IMR-90 (cell line): ENCODE measurements at regions not wholly inside any gene's neighbourhood (a gene's known extent, or its start where the extent isn't known, plus 50 kb on each side); places are given as distances from the start of the nearest gene placed in this dataset.

Experiments used
- ATAC-seq: fragments of 200-7000 bp; cut with Tn5 transposase; 2 replicates; pipeline ENCODE4 v1.9.1; 2020; ENCODE audit warnings: low read depth, mild to moderate bottlenecking, moderate library complexity
- BruUV-seq: library from RNA; stranded (reverse); fragments of 400-500 nt; replicated peaks from 2 replicates; lab custom pipeline; 2021; lab: Mats Ljungman, UMichigan
- CTCF ChIA-PET: fragments of 300-600 bp; formaldehyde crosslinking; extraction: SDS; loops from one replicate; lab custom pipeline; 2021; ENCODE audit warnings: antibody characterized with exemption; lab: Yijun Ruan, JAX
- POLR2A ChIA-PET: fragments of 300-600 bp; sonication (Branson Sonifier 250); formaldehyde crosslinking; loops from one replicate; lab custom pipeline; 2022; ENCODE audit warnings: antibody characterized with exemption; ENCODE audit not compliant: unreplicated experiment; lab: Charles Lee
- DNase-seq: peaks from one replicate; pipeline ENCODE4 v3.0.0; 2013
- H2AFZ ChIP-seq: replicated peaks from 2 replicates; pipeline ENCODE3; 2013; ENCODE audit warnings: low read length, mild to moderate bottlenecking; ENCODE audit not compliant: poor library complexity
- H2AK5ac ChIP-seq: 2 replicates; pipeline ENCODE4 v1.6.1; 2013; ENCODE audit warnings: low read depth, low read length, inconsistent platforms
- H2AK9ac ChIP-seq: replicated peaks from 2 replicates; pipeline ENCODE3; 2013; ENCODE audit warnings: mild to moderate bottlenecking, low read depth, low read length, moderate library complexity; ENCODE audit not compliant: poor library complexity
- H2BK120ac ChIP-seq: 2 replicates; pipeline ENCODE4 v1.6.1; 2013; ENCODE audit warnings: low read depth, low read length, inconsistent platforms
- H2BK15ac ChIP-seq: 3 replicates; pipeline ENCODE4 v1.6.1; 2013; ENCODE audit warnings: low read depth, low read length, inconsistent platforms
- H2BK20ac ChIP-seq: 2 replicates; pipeline ENCODE4 v1.6.1; 2013; ENCODE audit warnings: low read depth, mild to moderate bottlenecking, inconsistent platforms, low read length, moderate library complexity
- H2BK5ac ChIP-seq: 2 replicates; pipeline ENCODE4 v1.6.1; 2013; ENCODE audit warnings: mild to moderate bottlenecking, low read depth, low read length, inconsistent platforms; ENCODE audit not compliant: poor library complexity, severe bottlenecking
- H3K14ac ChIP-seq: replicated peaks from 2 replicates; pipeline ENCODE4 v1.6.1; 2013; ENCODE audit warnings: low read depth, low read length, inconsistent platforms
- H3K18ac ChIP-seq: 2 replicates; pipeline ENCODE4 v1.6.1; 2013; ENCODE audit warnings: low read depth, low read length, control low read depth
- H3K23ac ChIP-seq: 2 replicates; pipeline ENCODE4 v1.6.1; 2013; ENCODE audit warnings: low read depth, low read length, inconsistent platforms
- H3K27ac ChIP-seq: 2 replicates; pipeline ENCODE4 v1.5.1; 2013; ENCODE audit warnings: mild to moderate bottlenecking, control low read depth, low read length; ENCODE audit not compliant: insufficient read depth
- H3K27me3 ChIP-seq: 2 replicates; pipeline ENCODE4 v1.6.1; 2013; ENCODE audit warnings: low read length; ENCODE audit not compliant: control insufficient read depth, insufficient read depth
- H3K36me3 ChIP-seq: 2 replicates; pipeline ENCODE4 v1.6.1; 2013; ENCODE audit warnings: low read length, mixed read lengths; ENCODE audit not compliant: control insufficient read depth, insufficient read depth
- H3K4ac ChIP-seq: 2 replicates; pipeline ENCODE4 v1.6.1; 2013; ENCODE audit warnings: low read depth, low read length, inconsistent platforms
- H3K4me1 ChIP-seq: 2 replicates; pipeline ENCODE4 v1.6.1; 2013; ENCODE audit warnings: low read length, mixed read lengths; ENCODE audit not compliant: control insufficient read depth, insufficient read depth
- H3K4me2 ChIP-seq: 2 replicates; pipeline ENCODE4 v1.6.1; 2013; ENCODE audit warnings: low read depth, mild to moderate bottlenecking, control low read depth, low read length, moderate library complexity
- H3K4me3 ChIP-seq: 2 replicates; pipeline ENCODE4 v1.5.1; 2013; ENCODE audit warnings: low read depth, mild to moderate bottlenecking, control low read depth, low read length, moderate library complexity; ENCODE audit not compliant: insufficient read depth
- H3K56ac ChIP-seq: 2 replicates; pipeline ENCODE4 v1.6.1; 2013; ENCODE audit warnings: low read length, inconsistent platforms; ENCODE audit not compliant: insufficient read depth; ENCODE audit errors: extremely low read depth
- H3K79me1 ChIP-seq, 2 experiments: 2 replicates each; pipeline ENCODE4 v1.6.1; 2013; ENCODE audit warnings: low read length in 2 of 2, inconsistent platforms in 1 of 2, low read depth in 1 of 2
- H3K9ac ChIP-seq: 2 replicates; pipeline ENCODE4 v1.6.1; 2013; ENCODE audit warnings: low read depth, low read length, control low read depth
- H3K9me1 ChIP-seq: 2 replicates; pipeline ENCODE4 v1.6.1; 2013; ENCODE audit warnings: low read length, inconsistent platforms; ENCODE audit not compliant: insufficient read depth
- H3K9me3 ChIP-seq: 2 replicates; pipeline ENCODE4 v1.6.1; 2013; ENCODE audit warnings: low read length; ENCODE audit not compliant: control insufficient read depth, insufficient read depth
- H4K20me1 ChIP-seq: 2 replicates; pipeline ENCODE4 v1.6.1; 2013; ENCODE audit warnings: low read length, inconsistent platforms; ENCODE audit not compliant: insufficient read depth
- H4K5ac ChIP-seq: 2 replicates; pipeline ENCODE4 v1.6.1; 2013; ENCODE audit warnings: mild to moderate bottlenecking, low read depth, low read length, control low read depth
- H4K8ac ChIP-seq, 2 experiments: 2 replicates each; pipeline ENCODE4 v1.6.1; 2013; ENCODE audit warnings: low read depth in 2 of 2, low read length in 2 of 2, control low read depth in 1 of 2, inconsistent platforms in 1 of 2
- H4K91ac ChIP-seq: 2 replicates; pipeline ENCODE4 v1.6.1; 2013; ENCODE audit warnings: low read depth, low read length, inconsistent platforms; ENCODE audit not compliant: insufficient read depth
- BHLHE40 ChIP-seq: fragments of 150-350 bp; IDR thresholded peaks from 2 replicates; pipeline ENCODE4 v1.6.1; 2016; ENCODE audit warnings: mild to moderate bottlenecking, low read depth, low read length
- CEBPB ChIP-seq: IDR thresholded peaks from 2 replicates; pipeline ENCODE4 v1.6.1; 2012; ENCODE audit warnings: low read depth, low read length, improper control_type of control experiment
- CHD1 ChIP-seq: IDR thresholded peaks from 2 replicates; pipeline ENCODE4 v1.6.1; 2012; ENCODE audit warnings: low read depth, low read length, improper control_type of control experiment
- FOS ChIP-seq: fragments of 150-350 bp; IDR thresholded peaks from 2 replicates; pipeline ENCODE4 v1.6.1; 2016; ENCODE audit warnings: low read depth, low read length
- MAFK ChIP-seq: IDR thresholded peaks from 2 replicates; pipeline ENCODE4 v1.6.1; 2012; ENCODE audit warnings: low read depth, low read length, improper control_type of control experiment
- MAZ ChIP-seq: IDR thresholded peaks from 2 replicates; pipeline ENCODE4 v1.6.1; 2012; ENCODE audit warnings: low read depth, mild to moderate bottlenecking, low read length, improper control_type of control experiment, moderate library complexity, borderline replicate concordance
- MXI1 ChIP-seq: IDR thresholded peaks from 2 replicates; pipeline ENCODE4 v1.6.1; 2012; ENCODE audit warnings: low read depth, mild to moderate bottlenecking, low read length, moderate library complexity, borderline replicate concordance
- NFE2L2 ChIP-seq: fragments of 150-350 bp; IDR thresholded peaks from 2 replicates; pipeline ENCODE4 v1.6.1; 2016; ENCODE audit warnings: low read depth, mild to moderate bottlenecking, low read length
- POLR2A ChIP-seq: IDR thresholded peaks from 2 replicates; pipeline ENCODE4 v1.6.1; 2012; ENCODE audit warnings: mild to moderate bottlenecking, low read depth, low read length
- RAD21 ChIP-seq: IDR thresholded peaks from 2 replicates; pipeline ENCODE4 v1.6.1; 2012; ENCODE audit warnings: low read length, improper control_type of control experiment
- RCOR1 ChIP-seq: IDR thresholded peaks from 2 replicates; pipeline ENCODE4 v1.6.1; 2012; ENCODE audit warnings: mild to moderate bottlenecking, low read length, improper control_type of control experiment; ENCODE audit not compliant: insufficient replicate concordance
- RFX5 ChIP-seq: IDR thresholded peaks from 2 replicates; pipeline ENCODE4 v1.8.0; 2012; ENCODE audit warnings: low read depth, mild to moderate bottlenecking, low read length, moderate library complexity
- SMC3 ChIP-seq: fragments of 150-350 bp; IDR thresholded peaks from 2 replicates; pipeline ENCODE4 v1.6.1; 2016; ENCODE audit warnings: low read depth, mild to moderate bottlenecking, antibody characterized with exemption, low read length, moderate library complexity
- WGBS, 2 experiments: methylation state at CpG; one replicate each; pipeline versions ENCODE4 v1.1.5 to v1.1.7; 2013; ENCODE audit warnings: missing lambda C conversion rate in 2 of 2; ENCODE audit not compliant: insufficient read length in 1 of 2; ENCODE audit errors: extremely low coverage in 2 of 2; 5-methylcytosine and 5-hydroxymethylcytosine counted together
- dilution Hi-C: fragments of 300-500 bp; cut with HindIII; formaldehyde crosslinking; loops from one replicate; pipeline ENCODE4 v1.14.3; 2018; ENCODE audit warnings: low sequenced_read_pairs; ENCODE audit not compliant: unreplicated experiment
- in situ Hi-C: fragments of 300-500 bp; cut with MboI; formaldehyde crosslinking; loops from 3 replicates; pipeline ENCODE4 v1.14.3; 2019; ENCODE audit warnings: low sequenced_read_pairs, inconsistent platforms, mixed read lengths
- intact Hi-C: fragments of 100-400 bp; cut with micrococcal nuclease; formaldehyde crosslinking; loops from 2 replicates; pipeline ENCODE4 v1.10.0; 2022
- TF ChIP-seq, protein P1 (sequence below): conservative IDR thresholded peaks from 2 replicates; pipeline ENCODE4 v1.5.1; 2012; ENCODE audit warnings: mild to moderate bottlenecking, low read depth, low read length, improper control_type of control experiment
- TF ChIP-seq, protein P2 (sequence below): fragments of 150-350 bp; IDR thresholded peaks from 2 replicates; pipeline ENCODE4 v1.6.1; 2017; ENCODE audit warnings: mild to moderate bottlenecking, antibody characterized with exemption, low read length, low read depth
- TF ChIP-seq, protein P3 (sequence below): fragments of 150-350 bp; IDR thresholded peaks from 2 replicates; pipeline ENCODE4 v1.6.1; 2016; ENCODE audit warnings: low read depth, mild to moderate bottlenecking, low read length, moderate library complexity, borderline replicate concordance

DNA sequence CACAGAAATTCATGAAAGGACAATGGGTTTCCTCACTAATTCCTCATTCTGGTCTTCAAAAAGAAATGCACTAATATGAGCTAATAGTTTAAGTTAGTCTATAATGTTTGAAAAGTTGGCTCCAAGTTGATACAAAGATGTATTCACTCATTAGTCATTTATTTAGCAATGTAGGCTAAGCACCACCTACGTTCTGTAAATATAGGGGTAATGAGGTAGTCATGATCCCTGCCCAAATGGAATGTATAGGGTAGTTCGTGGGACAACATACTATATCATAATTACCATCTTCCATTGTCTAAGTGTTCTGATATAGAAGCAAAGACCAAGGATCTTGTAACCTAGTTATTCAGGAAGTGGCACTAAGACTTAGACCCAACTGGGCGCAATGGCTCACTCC is 86.5 kb downstream of the DIO2 start:
- peaks cover 2% of the 10 kb centered on the region; the same call in 1 of the 2 replicates for H3K9me3 ChIP-seq
- no peaks in the 10 kb centered on the region for H3K4me1 ChIP-seq
- H3K79me1 ChIP-seq, result no peaks in the 10 kb centered on the region
- TF ChIP-seq SMC3 (no peak), NFE2L2 (no peak), BHLHE40 (no peak), RAD21 (no peak), RCOR1 (no peak), POLR2A (no peak), FOS (no peak), MXI1 (no peak), RFX5 (no peak), CEBPB (no peak), MAFK (no peak), MAZ (no peak), CHD1 (no peak)
- TF ChIP-seq, protein P1, sequence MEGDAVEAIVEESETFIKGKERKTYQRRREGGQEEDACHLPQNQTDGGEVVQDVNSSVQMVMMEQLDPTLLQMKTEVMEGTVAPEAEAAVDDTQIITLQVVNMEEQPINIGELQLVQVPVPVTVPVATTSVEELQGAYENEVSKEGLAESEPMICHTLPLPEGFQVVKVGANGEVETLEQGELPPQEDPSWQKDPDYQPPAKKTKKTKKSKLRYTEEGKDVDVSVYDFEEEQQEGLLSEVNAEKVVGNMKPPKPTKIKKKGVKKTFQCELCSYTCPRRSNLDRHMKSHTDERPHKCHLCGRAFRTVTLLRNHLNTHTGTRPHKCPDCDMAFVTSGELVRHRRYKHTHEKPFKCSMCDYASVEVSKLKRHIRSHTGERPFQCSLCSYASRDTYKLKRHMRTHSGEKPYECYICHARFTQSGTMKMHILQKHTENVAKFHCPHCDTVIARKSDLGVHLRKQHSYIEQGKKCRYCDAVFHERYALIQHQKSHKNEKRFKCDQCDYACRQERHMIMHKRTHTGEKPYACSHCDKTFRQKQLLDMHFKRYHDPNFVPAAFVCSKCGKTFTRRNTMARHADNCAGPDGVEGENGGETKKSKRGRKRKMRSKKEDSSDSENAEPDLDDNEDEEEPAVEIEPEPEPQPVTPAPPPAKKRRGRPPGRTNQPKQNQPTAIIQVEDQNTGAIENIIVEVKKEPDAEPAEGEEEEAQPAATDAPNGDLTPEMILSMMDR, result no peak
- TF ChIP-seq, protein P2, sequence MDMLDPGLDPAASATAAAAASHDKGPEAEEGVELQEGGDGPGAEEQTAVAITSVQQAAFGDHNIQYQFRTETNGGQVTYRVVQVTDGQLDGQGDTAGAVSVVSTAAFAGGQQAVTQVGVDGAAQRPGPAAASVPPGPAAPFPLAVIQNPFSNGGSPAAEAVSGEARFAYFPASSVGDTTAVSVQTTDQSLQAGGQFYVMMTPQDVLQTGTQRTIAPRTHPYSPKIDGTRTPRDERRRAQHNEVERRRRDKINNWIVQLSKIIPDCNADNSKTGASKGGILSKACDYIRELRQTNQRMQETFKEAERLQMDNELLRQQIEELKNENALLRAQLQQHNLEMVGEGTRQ, result no peak
- TF ChIP-seq, protein P3, sequence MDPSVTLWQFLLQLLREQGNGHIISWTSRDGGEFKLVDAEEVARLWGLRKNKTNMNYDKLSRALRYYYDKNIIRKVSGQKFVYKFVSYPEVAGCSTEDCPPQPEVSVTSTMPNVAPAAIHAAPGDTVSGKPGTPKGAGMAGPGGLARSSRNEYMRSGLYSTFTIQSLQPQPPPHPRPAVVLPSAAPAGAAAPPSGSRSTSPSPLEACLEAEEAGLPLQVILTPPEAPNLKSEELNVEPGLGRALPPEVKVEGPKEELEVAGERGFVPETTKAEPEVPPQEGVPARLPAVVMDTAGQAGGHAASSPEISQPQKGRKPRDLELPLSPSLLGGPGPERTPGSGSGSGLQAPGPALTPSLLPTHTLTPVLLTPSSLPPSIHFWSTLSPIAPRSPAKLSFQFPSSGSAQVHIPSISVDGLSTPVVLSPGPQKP, result no peak
- H2AK5ac ChIP-seq, result no peak overlapping the region
- no peak overlapping the region for H2BK20ac ChIP-seq
- no peaks in the 10 kb centered on the region for H4K20me1 ChIP-seq
- H3K18ac ChIP-seq, result no peak overlapping the region
- H2BK5ac ChIP-seq, result no peak overlapping the region
- no TSS peak for BruUV-seq
- H4K5ac ChIP-seq, result no peak overlapping the region
- no peaks in the 10 kb centered on the region for H3K9me1 ChIP-seq
- H3K23ac ChIP-seq, result no peak overlapping the region
- dilution Hi-C loops (no loop called here), in situ Hi-C loops (no loop called here), intact Hi-C loops (no loop called here)
- no peaks in the 10 kb centered on the region for H3K27me3 ChIP-seq
- no CpG with 5 or more reads among the region's 3 CpGs for WGBS, 2 experiments
- CTCF ChIA-PET, result no interaction called here
- no peak overlapping the region for H3K4me3 ChIP-seq
- no peak overlapping the region for H4K8ac ChIP-seq
- POLR2A ChIA-PET, result interaction anchor here (0.7 kb wide), 1 partner anchor 130 kb away, joined by 3 read pairs; no protein-coding TSS in a partner anchor
- H3K36me3 ChIP-seq, result no peaks in the 10 kb centered on the region
- no peak for ATAC-seq
- no peak overlapping the region for H3K27ac ChIP-seq
- H2AK9ac ChIP-seq, result no peak overlapping the region
- no peak overlapping the region for H3K4me2 ChIP-seq
- H3K14ac ChIP-seq, result no peak overlapping the region
- no peak overlapping the region for H2AFZ ChIP-seq
- H3K56ac ChIP-seq, result no peak overlapping the region
- H2BK120ac ChIP-seq, result no peak overlapping the region
- no peak overlapping the region for H3K9ac ChIP-seq
- no peak overlapping the region for H4K91ac ChIP-seq
- H2BK15ac ChIP-seq, result no peak overlapping the region
- no peak overlapping the region for H3K4ac ChIP-seq
- no peak for DNase-seq
